ENCODE measurements at regions not wholly inside any gene's neighbourhood (a gene's known extent, or its start where the extent isn't known, plus 50 kb on each side); places are given as distances from the start of the nearest gene placed in this dataset.

DNA sequence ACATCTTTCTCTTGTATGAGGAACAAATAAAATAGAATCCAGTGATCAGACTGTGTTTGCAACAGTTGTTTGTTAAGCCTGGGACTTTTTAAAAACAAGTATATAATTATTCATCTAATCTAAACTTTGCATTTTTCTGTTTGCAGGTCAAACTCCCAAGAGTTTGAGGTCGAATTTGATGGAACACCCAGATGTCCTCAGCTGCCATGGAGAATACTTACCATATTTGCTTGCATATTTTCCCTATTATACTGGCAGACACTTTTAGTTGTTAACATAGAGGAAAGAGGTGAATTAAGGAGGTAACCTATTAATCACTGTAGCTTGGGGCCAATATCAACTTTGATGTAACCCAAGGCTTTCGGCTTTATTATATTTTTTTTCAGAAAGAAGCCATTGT lies 401.5 kb upstream of the DIPK2B start:
- TF ChIP-seq, protein P1, sequence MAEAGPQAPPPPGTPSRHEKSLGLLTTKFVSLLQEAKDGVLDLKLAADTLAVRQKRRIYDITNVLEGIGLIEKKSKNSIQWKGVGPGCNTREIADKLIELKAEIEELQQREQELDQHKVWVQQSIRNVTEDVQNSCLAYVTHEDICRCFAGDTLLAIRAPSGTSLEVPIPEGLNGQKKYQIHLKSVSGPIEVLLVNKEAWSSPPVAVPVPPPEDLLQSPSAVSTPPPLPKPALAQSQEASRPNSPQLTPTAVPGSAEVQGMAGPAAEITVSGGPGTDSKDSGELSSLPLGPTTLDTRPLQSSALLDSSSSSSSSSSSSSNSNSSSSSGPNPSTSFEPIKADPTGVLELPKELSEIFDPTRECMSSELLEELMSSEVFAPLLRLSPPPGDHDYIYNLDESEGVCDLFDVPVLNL (CRISPR knock-in tag; IDR thresholded peaks at IDR 0.05; ENCODE audit: low read depth): no peak
- TF ChIP-seq GABPA (tag; conservative IDR thresholded peaks at IDR 0.05; ENCODE audit: low read depth) (no peak), CBX2 (IDR thresholded peaks at IDR 0.05; ENCODE audit: insufficient read depth, low read length, poor library complexity, severe bottlenecking) (no peak), CHD1 (IDR thresholded peaks at IDR 0.05; ENCODE audit: low read length) (no peak), HDAC6 (IDR thresholded peaks at IDR 0.05; ENCODE audit: low read depth, low read length) (no peak), CEBPB (tag; IDR thresholded peaks at IDR 0.05) (no peak), ZNF589 (CRISPR knock-in tag; IDR thresholded peaks at IDR 0.05; ENCODE audit: low read depth) (no peak), MYBL2 (IDR thresholded peaks at IDR 0.05; ENCODE audit: low read depth) (no peak), MYBL2 (CRISPR knock-in tag; IDR thresholded peaks at IDR 0.05; ENCODE audit: borderline replicate concordance) (no peak), ZNF12 (CRISPR knock-in tag; IDR thresholded peaks at IDR 0.05) (no peak)
- TF ChIP-seq, protein P2, sequence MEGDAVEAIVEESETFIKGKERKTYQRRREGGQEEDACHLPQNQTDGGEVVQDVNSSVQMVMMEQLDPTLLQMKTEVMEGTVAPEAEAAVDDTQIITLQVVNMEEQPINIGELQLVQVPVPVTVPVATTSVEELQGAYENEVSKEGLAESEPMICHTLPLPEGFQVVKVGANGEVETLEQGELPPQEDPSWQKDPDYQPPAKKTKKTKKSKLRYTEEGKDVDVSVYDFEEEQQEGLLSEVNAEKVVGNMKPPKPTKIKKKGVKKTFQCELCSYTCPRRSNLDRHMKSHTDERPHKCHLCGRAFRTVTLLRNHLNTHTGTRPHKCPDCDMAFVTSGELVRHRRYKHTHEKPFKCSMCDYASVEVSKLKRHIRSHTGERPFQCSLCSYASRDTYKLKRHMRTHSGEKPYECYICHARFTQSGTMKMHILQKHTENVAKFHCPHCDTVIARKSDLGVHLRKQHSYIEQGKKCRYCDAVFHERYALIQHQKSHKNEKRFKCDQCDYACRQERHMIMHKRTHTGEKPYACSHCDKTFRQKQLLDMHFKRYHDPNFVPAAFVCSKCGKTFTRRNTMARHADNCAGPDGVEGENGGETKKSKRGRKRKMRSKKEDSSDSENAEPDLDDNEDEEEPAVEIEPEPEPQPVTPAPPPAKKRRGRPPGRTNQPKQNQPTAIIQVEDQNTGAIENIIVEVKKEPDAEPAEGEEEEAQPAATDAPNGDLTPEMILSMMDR (IDR thresholded peaks at IDR 0.05 in 2 of 3, conservative IDR thresholded peaks at IDR 0.05 in 1 of 3; ENCODE audit: insufficient read depth in 2 of 3, low read depth in 1 of 3, low read length in 3 of 3): no peak
- TF ChIP-seq, protein P3, sequence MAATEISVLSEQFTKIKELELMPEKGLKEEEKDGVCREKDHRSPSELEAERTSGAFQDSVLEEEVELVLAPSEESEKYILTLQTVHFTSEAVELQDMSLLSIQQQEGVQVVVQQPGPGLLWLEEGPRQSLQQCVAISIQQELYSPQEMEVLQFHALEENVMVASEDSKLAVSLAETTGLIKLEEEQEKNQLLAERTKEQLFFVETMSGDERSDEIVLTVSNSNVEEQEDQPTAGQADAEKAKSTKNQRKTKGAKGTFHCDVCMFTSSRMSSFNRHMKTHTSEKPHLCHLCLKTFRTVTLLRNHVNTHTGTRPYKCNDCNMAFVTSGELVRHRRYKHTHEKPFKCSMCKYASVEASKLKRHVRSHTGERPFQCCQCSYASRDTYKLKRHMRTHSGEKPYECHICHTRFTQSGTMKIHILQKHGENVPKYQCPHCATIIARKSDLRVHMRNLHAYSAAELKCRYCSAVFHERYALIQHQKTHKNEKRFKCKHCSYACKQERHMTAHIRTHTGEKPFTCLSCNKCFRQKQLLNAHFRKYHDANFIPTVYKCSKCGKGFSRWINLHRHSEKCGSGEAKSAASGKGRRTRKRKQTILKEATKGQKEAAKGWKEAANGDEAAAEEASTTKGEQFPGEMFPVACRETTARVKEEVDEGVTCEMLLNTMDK (IDR thresholded peaks at IDR 0.05; ENCODE audit: borderline replicate concordance, insufficient read depth, low read depth, low read length, poor library complexity, severe bottlenecking): no peak
